ENCODE measurements at regions not wholly inside any gene's neighbourhood (a gene's known extent, or its start where the extent isn't known, plus 50 kb on each side); places are given as distances from the start of the nearest gene placed in this dataset.

GRCh38 chr2:103660519-103660918 lies 898.7 kb downstream of the TMEM182 start:
- TF ChIP-seq, protein P1, sequence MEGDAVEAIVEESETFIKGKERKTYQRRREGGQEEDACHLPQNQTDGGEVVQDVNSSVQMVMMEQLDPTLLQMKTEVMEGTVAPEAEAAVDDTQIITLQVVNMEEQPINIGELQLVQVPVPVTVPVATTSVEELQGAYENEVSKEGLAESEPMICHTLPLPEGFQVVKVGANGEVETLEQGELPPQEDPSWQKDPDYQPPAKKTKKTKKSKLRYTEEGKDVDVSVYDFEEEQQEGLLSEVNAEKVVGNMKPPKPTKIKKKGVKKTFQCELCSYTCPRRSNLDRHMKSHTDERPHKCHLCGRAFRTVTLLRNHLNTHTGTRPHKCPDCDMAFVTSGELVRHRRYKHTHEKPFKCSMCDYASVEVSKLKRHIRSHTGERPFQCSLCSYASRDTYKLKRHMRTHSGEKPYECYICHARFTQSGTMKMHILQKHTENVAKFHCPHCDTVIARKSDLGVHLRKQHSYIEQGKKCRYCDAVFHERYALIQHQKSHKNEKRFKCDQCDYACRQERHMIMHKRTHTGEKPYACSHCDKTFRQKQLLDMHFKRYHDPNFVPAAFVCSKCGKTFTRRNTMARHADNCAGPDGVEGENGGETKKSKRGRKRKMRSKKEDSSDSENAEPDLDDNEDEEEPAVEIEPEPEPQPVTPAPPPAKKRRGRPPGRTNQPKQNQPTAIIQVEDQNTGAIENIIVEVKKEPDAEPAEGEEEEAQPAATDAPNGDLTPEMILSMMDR (conservative IDR thresholded peaks at IDR 0.05; ENCODE audit: low read depth, low read length), result no peak
- no peak for TF ChIP-seq EZH2 (IDR thresholded peaks at IDR 0.05; ENCODE audit: low read length, unreplicated experiment)
